Fibroblast of skin of back (primary cell): ENCODE measurements at regions not wholly inside any gene's neighbourhood (a gene's known extent, or its start where the extent isn't known, plus 50 kb on each side); places are given as distances from the start of the nearest gene placed in this dataset.

ENCODE experiments used
- DNase-seq: peaks from one replicate; pipeline ENCODE4 v3.0.0-alpha.2; 2013

GRCh38 chr11:42625757-42626665, 685.8 kb upstream of the API5 start:
- DNase-seq: no peak

GRCh38 chr11:42631220-42631843, 680.5 kb upstream of the API5 start:
- peak; percentile 57 for DNase-seq

GRCh38 chr11:42646959-42647358, 664.8 kb upstream of the API5 start:
- no peak for DNase-seq

- DNase-seq: no peak
These were observed 663.8 kb upstream of the API5 start for GRCh38 chr11:42647993-42648392.

GRCh38 chr11:42651621-42652020, 660.2 kb upstream of the API5 start:
- no peak for DNase-seq

- no peak for DNase-seq
These were observed 654.6 kb upstream of the API5 start for GRCh38 chr11:42657169-42657568.

- no peak for DNase-seq
These were observed 649.9 kb upstream of the API5 start for GRCh38 chr11:42661942-42662341.

- DNase-seq: no peak
These were observed 642.4 kb upstream of the API5 start for GRCh38 chr11:42669248-42669976.

- no peak for DNase-seq
These were observed 637.4 kb upstream of the API5 start for GRCh38 chr11:42674436-42674835.

GRCh38 chr11:42707541-42707940, 604.3 kb upstream of the API5 start:
- no peak for DNase-seq

GRCh38 chr11:42709216-42709615, 602.6 kb upstream of the API5 start:
- DNase-seq: no peak

- DNase-seq: no peak
These were observed 598.5 kb upstream of the API5 start for GRCh38 chr11:42713279-42713678.

GRCh38 chr11:42713753-42714152, 598.0 kb upstream of the API5 start:
- DNase-seq: no peak

GRCh38 chr11:42720716-42721563, 590.9 kb upstream of the API5 start:
- no peak for DNase-seq

- DNase-seq: no peak
These were observed 583.9 kb upstream of the API5 start for GRCh38 chr11:42727879-42728278.

GRCh38 chr11:42762348-42762747, 549.4 kb upstream of the API5 start:
- DNase-seq: no peak

- DNase-seq: no peak
These were observed 546.9 kb upstream of the API5 start for GRCh38 chr11:42764936-42765335.

GRCh38 chr11:42768576-42768975, 543.2 kb upstream of the API5 start:
- no peak for DNase-seq

GRCh38 chr11:42770444-42771065, 541.2 kb upstream of the API5 start:
- DNase-seq: peak; percentile 34

GRCh38 chr11:42772886-42773285, 538.9 kb upstream of the API5 start:
- no peak for DNase-seq

GRCh38 chr11:42773729-42774128, 538.1 kb upstream of the API5 start:
- DNase-seq: no peak

GRCh38 chr11:42774567-42774966, 537.2 kb upstream of the API5 start:
- no peak for DNase-seq
